ENCODE measurements at regions not wholly inside any gene's neighbourhood (a gene's known extent, or its start where the extent isn't known, plus 50 kb on each side); places are given as distances from the start of the nearest gene placed in this dataset.

GRCh38 chr11:92432515-92432914, 207.9 kb downstream of the FAT3 start:
- Histone ChIP-seq H3K4me3 (replicated peaks; ENCODE audit: low read depth, low read length) (no peak overlapping the region), H3K27me3 (replicated peaks; ENCODE audit: control insufficient read depth, insufficient read depth, low read length) (no peaks in the 10 kb centered on the region), H3K36me3 (ENCODE audit: control insufficient read depth, insufficient read depth, low read length) (no peaks in the 10 kb centered on the region)
- TF ChIP-seq CTCF (IDR thresholded peaks at IDR 0.05; ENCODE audit: insufficient read depth, low read length, poor library complexity, severe bottlenecking): no peak
- DNase-seq (ENCODE audit: extremely low read depth, insufficient read length): no peak

GRCh38 chr11:92436034-92436920, 211.7 kb downstream of the FAT3 start:
- Histone ChIP-seq H3K4me3 (replicated peaks; ENCODE audit: low read depth, low read length) (no peak overlapping the region), H3K36me3 (ENCODE audit: control insufficient read depth, insufficient read depth, low read length) (no peaks in the 10 kb centered on the region), H3K27me3 (replicated peaks; ENCODE audit: control insufficient read depth, insufficient read depth, low read length) (no peaks in the 10 kb centered on the region)
- DNase-seq (ENCODE audit: extremely low read depth, insufficient read length): no peak
- TF ChIP-seq CTCF (IDR thresholded peaks at IDR 0.05; ENCODE audit: insufficient read depth, low read length, poor library complexity, severe bottlenecking): no peak

GRCh38 chr11:92439133-92439532, 214.5 kb downstream of the FAT3 start:
- no peak for TF ChIP-seq CTCF (IDR thresholded peaks at IDR 0.05; ENCODE audit: insufficient read depth, low read length, poor library complexity, severe bottlenecking)
- Histone ChIP-seq H3K27me3 (replicated peaks; ENCODE audit: control insufficient read depth, insufficient read depth, low read length) (no peaks in the 10 kb centered on the region), H3K4me3 (replicated peaks; ENCODE audit: low read depth, low read length) (no peak overlapping the region), H3K36me3 (ENCODE audit: control insufficient read depth, insufficient read depth, low read length) (no peaks in the 10 kb centered on the region)
- DNase-seq (ENCODE audit: extremely low read depth, insufficient read length): no peak

GRCh38 chr11:92440701-92441442, 216.3 kb downstream of the FAT3 start:
- Histone ChIP-seq H3K4me3 (replicated peaks; ENCODE audit: low read depth, low read length) (no peak overlapping the region), H3K27me3 (replicated peaks; ENCODE audit: control insufficient read depth, insufficient read depth, low read length) (no peaks in the 10 kb centered on the region), H3K36me3 (ENCODE audit: control insufficient read depth, insufficient read depth, low read length) (no peaks in the 10 kb centered on the region)
- TF ChIP-seq CTCF (IDR thresholded peaks at IDR 0.05; ENCODE audit: insufficient read depth, low read length, poor library complexity, severe bottlenecking): no peak
- DNase-seq (ENCODE audit: extremely low read depth, insufficient read length): no peak

- no peak for TF ChIP-seq CTCF (IDR thresholded peaks at IDR 0.05; ENCODE audit: insufficient read depth, low read length, poor library complexity, severe bottlenecking)
- no peaks in the 10 kb centered on the region for H3K27me3 ChIP-seq (replicated peaks; ENCODE audit: control insufficient read depth, insufficient read depth, low read length)
- H3K4me3 ChIP-seq (replicated peaks; ENCODE audit: low read depth, low read length): no peak overlapping the region
- no peaks in the 10 kb centered on the region for H3K36me3 ChIP-seq (ENCODE audit: control insufficient read depth, insufficient read depth, low read length)
- DNase-seq (ENCODE audit: extremely low read depth, insufficient read length): no peak
Observed at GRCh38 chr11:92441443-92441726, 216.8 kb downstream of the FAT3 start.
